ENCODE measurements at regions not wholly inside any gene's neighbourhood (a gene's known extent, or its start where the extent isn't known, plus 50 kb on each side); places are given as distances from the start of the nearest gene placed in this dataset.

- DNase-seq (ENCODE audit: low read depth), result no peak
Observed at GRCh38 chr6:153625089-153625488, 414.0 kb upstream of the OPRM1 start.

DNA sequence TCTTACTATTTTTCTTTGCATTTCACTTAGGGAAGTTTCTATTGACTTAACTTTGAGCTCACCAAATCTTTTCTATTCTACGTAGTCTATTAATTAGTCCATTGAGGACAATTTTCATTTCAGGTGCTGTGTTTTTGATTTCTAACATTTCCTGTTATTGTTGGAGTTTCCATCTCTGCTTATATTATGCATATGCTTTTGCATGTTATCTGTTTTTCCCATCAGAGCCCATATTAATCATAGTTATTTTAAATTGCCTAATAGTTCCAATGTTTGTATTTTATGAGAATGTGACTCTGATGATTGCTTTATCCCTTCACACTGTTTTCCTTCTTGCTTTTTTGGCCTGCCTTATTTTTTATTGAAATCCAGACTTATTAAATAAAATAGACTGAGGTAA, 414.5 kb upstream of the OPRM1 start:
- DNase-seq (ENCODE audit: low read depth), result no peak

DNA sequence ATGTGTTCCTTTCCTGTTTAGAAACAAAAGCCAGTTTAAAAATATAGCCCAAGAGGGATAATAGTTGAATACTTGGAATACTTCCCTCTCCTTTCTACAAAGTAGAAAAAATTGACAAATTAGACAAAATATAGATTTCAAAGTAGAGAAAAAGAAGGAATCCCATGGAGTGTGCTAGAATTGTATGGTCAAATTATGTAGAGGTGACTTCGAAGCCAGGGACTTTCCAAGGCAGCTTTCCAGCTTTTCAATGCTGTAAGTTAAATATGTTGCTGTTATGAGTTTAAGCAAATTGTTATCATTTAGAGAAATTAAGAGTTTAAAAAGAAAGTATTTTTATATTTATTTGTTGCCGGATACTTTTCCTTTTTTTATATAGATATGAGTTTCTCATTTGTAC, 415.5 kb upstream of the OPRM1 start:
- DNase-seq (ENCODE audit: low read depth), result no peak

- DNase-seq (ENCODE audit: low read depth), result no peak
Observed at GRCh38 chr6:153621491-153621890, 417.5 kb upstream of the OPRM1 start.

GRCh38 chr6:153621070-153621469, 418.0 kb upstream of the OPRM1 start:
- no peak for DNase-seq (ENCODE audit: low read depth)

DNA sequence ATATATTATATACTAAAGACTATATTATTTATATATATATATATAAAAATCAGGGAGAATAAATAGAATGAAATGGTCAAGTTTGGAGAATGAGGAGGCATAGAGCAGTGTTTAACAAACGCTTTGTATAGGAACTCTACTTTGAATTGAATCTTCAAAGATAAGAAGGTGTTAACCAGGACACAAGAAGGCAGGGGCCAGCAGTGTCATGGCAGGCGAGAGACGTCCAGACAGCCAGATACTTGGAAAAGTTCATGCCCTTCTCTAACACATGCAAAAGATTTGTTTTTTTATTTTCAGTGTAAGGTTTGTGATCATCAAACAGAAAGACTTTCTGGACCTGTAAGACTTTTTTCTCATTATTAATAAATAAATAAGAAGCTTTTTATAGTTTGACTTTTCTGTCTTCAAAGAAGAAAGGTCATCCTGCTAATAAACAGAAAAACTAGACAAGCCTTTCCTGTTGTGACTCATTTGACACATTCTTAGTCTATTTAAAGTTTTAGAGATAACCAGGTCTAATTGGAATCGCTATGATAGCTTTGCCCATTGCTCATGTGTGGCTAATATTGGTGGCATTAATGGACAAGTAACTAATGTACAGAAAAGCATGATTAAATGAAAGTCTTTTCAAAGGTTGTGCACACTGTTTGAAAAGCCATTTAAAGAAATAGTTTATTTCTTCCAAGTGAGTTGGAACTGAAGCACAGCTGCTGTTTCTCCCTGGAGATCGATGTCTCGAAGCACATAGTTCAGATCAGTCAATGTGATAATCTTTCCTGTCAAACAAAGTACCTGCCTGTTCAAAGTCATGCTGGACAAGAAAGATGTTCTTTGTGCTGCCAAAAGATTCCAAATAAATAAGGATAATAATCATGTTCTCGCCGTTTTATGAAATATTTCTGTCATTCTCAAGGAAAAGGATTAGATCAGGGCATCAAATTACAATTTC, 420.4 kb upstream of the OPRM1 start:
- no peak for DNase-seq (ENCODE audit: low read depth)

- no peak for DNase-seq (ENCODE audit: low read depth)
Observed at GRCh38 chr6:153616506-153616905, 422.5 kb upstream of the OPRM1 start.

- DNase-seq (ENCODE audit: low read depth), result no peak
Observed at GRCh38 chr6:153613719-153614455, 425.2 kb upstream of the OPRM1 start.

DNA sequence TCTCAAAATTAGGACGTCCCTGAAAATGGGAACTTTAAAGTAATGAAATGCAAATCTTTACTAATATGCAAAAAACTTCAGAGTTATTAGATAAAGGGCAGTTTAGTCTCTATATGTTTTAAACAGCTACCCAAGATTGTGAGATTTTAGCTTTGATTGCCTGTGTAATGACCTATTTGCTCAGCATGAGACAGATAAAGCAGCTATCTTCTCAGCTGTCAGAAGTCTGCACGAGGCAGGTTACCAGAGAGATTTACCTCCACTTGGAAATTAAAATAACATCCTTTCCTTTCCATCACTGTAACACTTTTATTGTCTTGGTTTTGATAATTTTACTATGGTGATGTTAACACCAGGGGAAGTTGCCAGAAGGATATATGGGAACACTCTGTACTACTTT, 436.6 kb upstream of the OPRM1 start:
- no peak for DNase-seq (ENCODE audit: low read depth)

DNA sequence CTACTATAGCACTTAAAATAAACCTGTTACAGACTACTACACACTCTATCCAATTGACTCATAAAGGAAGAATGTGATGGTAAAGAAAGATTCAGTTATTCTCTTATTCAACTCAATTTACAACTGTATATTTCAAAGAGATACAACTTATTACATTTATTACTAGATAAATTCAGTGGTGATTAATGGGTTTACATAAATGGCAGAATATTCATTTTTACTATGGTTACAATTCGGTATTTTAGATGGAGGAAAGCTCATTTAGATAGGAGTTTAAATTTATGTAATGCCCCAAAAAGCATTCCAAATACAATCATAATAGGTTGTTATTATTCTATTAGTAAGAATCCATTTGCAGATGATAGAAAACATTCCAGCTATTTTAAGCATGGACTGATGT, 439.1 kb upstream of the OPRM1 start:
- no peak for DNase-seq (ENCODE audit: low read depth)

DNA sequence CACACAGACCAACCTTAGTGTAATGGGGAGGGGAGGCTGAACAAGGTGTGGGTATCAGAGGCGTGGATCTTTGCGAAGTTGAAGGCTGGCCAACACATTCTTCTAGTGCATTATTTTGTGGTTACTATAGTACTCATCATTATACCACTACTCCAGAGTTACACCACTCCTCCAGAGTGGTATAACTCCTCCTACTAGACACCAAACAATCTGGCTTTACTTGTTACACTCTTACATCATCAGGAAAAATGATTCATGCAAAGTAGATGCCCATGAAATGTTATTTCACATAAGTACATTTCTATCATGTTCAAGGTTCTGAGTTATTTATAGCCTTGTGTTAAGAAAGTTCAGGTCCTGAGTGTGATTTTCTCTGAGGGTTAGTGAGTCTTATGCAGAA, 443.1 kb upstream of the OPRM1 start:
- DNase-seq (ENCODE audit: low read depth), result no peak

- no peak for DNase-seq (ENCODE audit: low read depth)
Observed at GRCh38 chr6:153594871-153595270, 444.2 kb upstream of the OPRM1 start.

- no peak for DNase-seq (ENCODE audit: low read depth)
Observed at GRCh38 chr6:153591159-153591558, 447.9 kb upstream of the OPRM1 start.

DNA sequence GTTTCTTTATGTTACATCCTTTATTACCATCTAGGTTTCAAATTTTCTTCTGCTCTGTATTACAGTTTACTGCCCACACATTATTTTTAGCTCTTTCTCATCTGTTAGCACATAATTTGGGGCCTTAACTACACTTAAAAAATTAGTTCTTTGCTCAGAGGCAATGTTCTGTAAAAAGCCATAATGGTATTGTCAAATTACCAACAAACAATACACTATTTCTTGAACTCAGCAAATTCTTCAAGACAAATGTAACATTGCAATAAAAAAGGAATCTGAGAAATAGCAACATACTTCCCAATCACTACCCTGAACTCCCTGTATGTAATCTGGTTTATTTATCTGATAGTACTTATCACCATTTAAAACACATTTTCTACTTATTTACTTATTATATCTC, 448.6 kb upstream of the OPRM1 start:
- no peak for DNase-seq (ENCODE audit: low read depth)

DNA sequence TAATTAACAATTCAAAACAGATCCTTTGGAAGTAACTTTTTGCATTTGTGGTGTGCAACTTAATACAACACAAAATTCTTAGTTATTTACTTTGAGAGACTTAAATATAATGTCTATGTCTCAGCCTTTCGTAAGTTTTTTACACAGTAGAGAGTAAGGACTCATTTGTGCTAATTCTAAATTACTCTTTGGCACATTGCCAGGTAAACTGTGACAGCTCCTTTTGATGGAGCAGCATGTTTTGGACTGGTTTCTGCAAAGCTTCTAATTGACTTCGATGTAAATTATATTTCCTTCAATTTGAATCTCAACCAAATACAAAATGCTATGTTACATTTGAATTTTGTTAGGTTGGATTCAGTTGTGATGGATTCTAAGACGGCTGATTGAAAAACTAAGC, 450.7 kb upstream of the OPRM1 start:
- no peak for DNase-seq (ENCODE audit: low read depth)

DNA sequence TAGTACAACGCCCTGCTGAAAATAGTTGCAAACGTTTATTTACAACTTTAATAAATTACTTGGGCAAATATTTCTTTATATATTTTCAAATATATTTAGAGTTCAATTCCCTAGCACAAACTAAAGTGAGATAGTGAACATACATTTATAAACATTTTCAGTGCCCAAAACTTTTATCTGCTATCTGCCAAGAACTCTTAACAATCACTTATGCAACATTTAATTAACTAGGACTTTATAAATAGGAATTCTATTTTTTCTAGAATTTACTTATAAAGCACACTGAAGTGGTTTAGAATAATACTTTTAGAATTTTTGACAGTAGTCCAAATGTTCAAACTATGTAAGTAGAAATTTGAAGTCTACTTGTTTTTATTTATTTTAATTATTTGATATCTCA, 452.6 kb upstream of the RGS17 start:
- no peak for DNase-seq (ENCODE audit: low read depth)

- no peak for DNase-seq (ENCODE audit: low read depth)
Observed at GRCh38 chr6:153580776-153581175, 449.7 kb upstream of the RGS17 start.

GRCh38 chr6:153575528-153575927, 444.4 kb upstream of the RGS17 start:
- DNase-seq (ENCODE audit: low read depth), result no peak

GRCh38 chr6:153574231-153574630, 443.1 kb upstream of the RGS17 start:
- DNase-seq (ENCODE audit: low read depth), result no peak

- no peak for DNase-seq (ENCODE audit: low read depth)
Observed at GRCh38 chr6:153572371-153572770, 441.3 kb upstream of the RGS17 start.

- no peak for DNase-seq (ENCODE audit: low read depth)
Observed at GRCh38 chr6:153568628-153569027, 437.5 kb upstream of the RGS17 start.

DNA sequence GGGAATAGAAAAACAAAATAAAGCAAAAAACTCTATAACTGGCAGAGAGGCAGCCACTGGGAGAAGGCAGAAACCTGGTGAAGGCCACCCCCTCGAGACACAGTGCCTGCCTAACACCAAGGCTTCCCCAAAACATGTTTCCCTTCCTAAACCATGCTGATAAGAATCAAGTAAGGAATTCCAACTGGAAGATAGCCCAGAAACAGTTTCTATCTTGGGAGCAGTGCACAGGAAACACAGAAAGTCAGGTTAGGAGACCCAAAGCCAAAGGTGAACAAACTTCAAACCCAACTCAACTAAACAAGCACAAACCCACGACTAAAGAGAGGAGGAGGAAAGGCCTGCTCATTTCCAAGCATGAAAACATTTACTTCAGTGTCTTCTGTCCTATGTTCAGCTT, 433.7 kb upstream of the RGS17 start:
- no peak for DNase-seq (ENCODE audit: low read depth)

- DNase-seq (ENCODE audit: low read depth), result no peak
Observed at GRCh38 chr6:153563001-153563400, 431.9 kb upstream of the RGS17 start.

Measured in CMK (cell line).